Heart left ventricle (tissue), 13 donors: ENCODE measurements at regions not wholly inside any gene's neighbourhood (a gene's known extent, or its start where the extent isn't known, plus 50 kb on each side); places are given as distances from the start of the nearest gene placed in this dataset.

ENCODE experiments used
- CTCF ChIP-seq, 12 donors: fragments of 200-600 bp; sonication (generic) in 4 of 12; IDR thresholded peaks; one replicate each; pipeline versions ENCODE4 v1.5.0 to v1.8.0; 2018 to 2022; ENCODE audit warnings: antibody characterized with exemption in 12 of 12, mild to moderate bottlenecking in 5 of 12
- POLR2A ChIP-seq, 2 donors: fragments of 450-650 bp; IDR thresholded peaks; one replicate each; pipeline ENCODE4 v1.6.1; 2017; ENCODE audit warnings: antibody characterized with exemption in 2 of 2, mild to moderate bottlenecking in 2 of 2, moderate library complexity in 2 of 2
- donor health status: ischemic (EF 13 %, LVEDD 7.1; RV severe dilation, severe dysfunction).
- donor health status: DM: no; HTN: yes; CAD: no.
- donor health status: DM: no; HTN: no; CAD: no.
- donor health status: ischemic (EF 25% LVEDD 6.9; RV normal size, moderate dysfunction).
- donor health status: ischemic (EF 25% LVEDD 5.7; RV mildly dilated, moderate dysfunction).
- donor health status: ischemic (EF 35%, LVEDD 5.7; RV mildly dilated, moderate dysfunction).
- donor health status: nonischemic (EF 11% LVEDD 7.7; RV severe dilation, severe dysfunction).
- donor health status: DM: yes; HTN: yes; CAD: no.
- donor health status: PGD.
- donor health status: ischemic (EF 29% LVEDD 5.4; RV normal size, mild dysfunction).
- donor health status: nonischemic (EF 23%, LVEDD 6.1; RV moderate dilation, normal function).

GRCh38 chr3:87996882-87997281 lies 61.9 kb downstream of the CGGBP1 start:
- TF ChIP-seq CTCF (IDR thresholded peaks at IDR 0.05) = no peak
- no peak for TF ChIP-seq POLR2A (IDR thresholded peaks at IDR 0.05)
